Colonic mucosa (tissue), 4 donors: ENCODE measurements at regions not wholly inside any gene's neighbourhood (a gene's known extent, or its start where the extent isn't known, plus 50 kb on each side); places are given as distances from the start of the nearest gene placed in this dataset.
"Not testable (repeated sequence)": the region's sequence is repeated elsewhere in the genome, so short reads cannot be mapped to it uniquely, and the experiment has no call there.

ENCODE experiments used
- DNase-seq: peaks from one replicate; pipeline ENCODE4 v3.0.0-alpha.2; 2020
- H3K27ac ChIP-seq: fragments of 200-600 bp; one replicate; pipeline ENCODE4 v1.8.0; 2021
- H3K27me3 ChIP-seq: fragments of 200-600 bp; one replicate; pipeline ENCODE4 v1.8.0; 2021
- H3K36me3 ChIP-seq: fragments of 200-600 bp; one replicate; pipeline ENCODE4 v1.8.0; 2021
- H3K4me1 ChIP-seq: fragments of 200-600 bp; one replicate; pipeline ENCODE4 v1.8.0; 2021; ENCODE audit warnings: mild to moderate bottlenecking
- H3K4me3 ChIP-seq: fragments of 200-600 bp; one replicate; pipeline ENCODE4 v1.8.0; 2021
- H3K9ac ChIP-seq, 2 donors: one replicate each; pipeline ENCODE4 v1.7.0; 2013; ENCODE audit warnings: control low read depth in 2 of 2, low read depth in 2 of 2, low read length in 2 of 2
- H3K9me3 ChIP-seq: fragments of 200-600 bp; one replicate; pipeline ENCODE4 v1.8.0; 2021
- intact Hi-C: fragments of 100-400 bp; cut with DNase I; formaldehyde crosslinking; loops from one replicate; pipeline ENCODE4 v1.14.1; 2022
- TF ChIP-seq, protein P1 (sequence below): fragments of 200-600 bp; IDR thresholded peaks from one replicate; pipeline ENCODE4 v1.8.0; 2022; ENCODE audit warnings: antibody characterized with exemption, mild to moderate bottlenecking
- donor health status: healthy.
- donor health status: DM: no; HTN: no; CAD: no.
- donor health status: DM: no; HTN: no; CAD: no.

DNA sequence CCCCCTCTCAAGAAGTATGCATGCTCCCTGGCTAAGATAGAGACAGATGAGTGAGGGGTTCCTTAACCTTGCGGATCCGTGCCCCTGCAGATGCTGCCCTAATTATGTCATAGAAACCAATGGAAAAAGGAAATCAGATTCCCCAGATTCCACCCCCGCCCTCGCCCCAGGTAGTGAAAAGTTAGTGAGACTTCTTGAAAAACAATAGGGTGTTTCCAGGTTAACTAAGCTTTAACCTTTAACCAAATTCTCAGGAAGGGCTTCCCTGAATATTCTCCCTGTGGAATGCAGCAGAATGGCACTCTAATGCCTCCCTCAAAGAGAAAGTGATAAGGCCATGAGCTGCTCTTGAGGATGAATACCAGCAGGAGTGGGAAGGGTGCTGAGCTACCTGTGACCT, 116.0 kb upstream of the RANBP3L start:
- intact Hi-C loops = no loop called here
- TF ChIP-seq, protein P1, sequence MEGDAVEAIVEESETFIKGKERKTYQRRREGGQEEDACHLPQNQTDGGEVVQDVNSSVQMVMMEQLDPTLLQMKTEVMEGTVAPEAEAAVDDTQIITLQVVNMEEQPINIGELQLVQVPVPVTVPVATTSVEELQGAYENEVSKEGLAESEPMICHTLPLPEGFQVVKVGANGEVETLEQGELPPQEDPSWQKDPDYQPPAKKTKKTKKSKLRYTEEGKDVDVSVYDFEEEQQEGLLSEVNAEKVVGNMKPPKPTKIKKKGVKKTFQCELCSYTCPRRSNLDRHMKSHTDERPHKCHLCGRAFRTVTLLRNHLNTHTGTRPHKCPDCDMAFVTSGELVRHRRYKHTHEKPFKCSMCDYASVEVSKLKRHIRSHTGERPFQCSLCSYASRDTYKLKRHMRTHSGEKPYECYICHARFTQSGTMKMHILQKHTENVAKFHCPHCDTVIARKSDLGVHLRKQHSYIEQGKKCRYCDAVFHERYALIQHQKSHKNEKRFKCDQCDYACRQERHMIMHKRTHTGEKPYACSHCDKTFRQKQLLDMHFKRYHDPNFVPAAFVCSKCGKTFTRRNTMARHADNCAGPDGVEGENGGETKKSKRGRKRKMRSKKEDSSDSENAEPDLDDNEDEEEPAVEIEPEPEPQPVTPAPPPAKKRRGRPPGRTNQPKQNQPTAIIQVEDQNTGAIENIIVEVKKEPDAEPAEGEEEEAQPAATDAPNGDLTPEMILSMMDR = no peak
- no peaks in the 10 kb centered on the region for H3K27me3 ChIP-seq
- H3K9me3 ChIP-seq = no peaks in the 10 kb centered on the region
- no peaks in the 10 kb centered on the region for H3K36me3 ChIP-seq
- H3K27ac ChIP-seq = no peak overlapping the region
- no peaks in the 10 kb centered on the region for H3K4me1 ChIP-seq
- no peak overlapping the region for H3K9ac ChIP-seq
- no peak overlapping the region for H3K4me3 ChIP-seq
- no peak for DNase-seq

DNA sequence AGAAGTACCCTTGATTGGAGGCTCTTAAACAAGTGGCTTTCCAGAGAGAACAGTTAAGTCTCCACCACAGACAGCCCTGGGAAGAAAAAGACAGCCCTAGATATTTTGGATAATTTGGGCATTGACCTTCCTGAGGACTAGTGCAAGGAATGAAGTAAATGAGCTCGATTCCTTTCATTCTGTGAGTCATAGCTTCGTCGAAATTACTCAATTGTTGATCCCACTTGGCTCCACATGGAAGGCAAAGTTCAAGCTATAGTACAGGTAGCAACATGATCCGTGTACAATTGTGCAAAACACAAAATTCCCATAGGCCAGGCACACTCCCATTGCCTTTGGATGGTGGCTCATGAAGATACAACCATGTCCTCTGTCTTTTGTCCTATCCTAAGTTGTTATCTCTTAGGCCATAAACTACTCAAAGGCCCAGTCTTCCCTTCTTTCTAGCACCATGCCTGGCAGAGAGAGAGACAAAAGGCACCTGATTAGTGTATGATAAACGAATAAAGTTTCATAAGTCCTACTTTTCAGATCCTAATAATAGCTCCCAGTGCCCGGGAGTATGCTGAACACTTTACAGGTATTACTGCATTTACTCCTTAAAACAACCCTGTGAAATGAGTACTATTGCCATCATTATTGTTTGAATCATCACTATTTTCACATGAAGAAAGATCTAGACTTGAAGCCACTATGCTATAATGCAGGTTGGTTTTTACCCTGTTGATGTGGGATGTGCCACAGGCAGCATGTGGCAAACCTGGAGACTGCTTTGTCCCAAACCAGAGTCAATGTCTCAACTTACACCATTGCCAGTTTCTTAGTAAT, 116.7 kb upstream of the RANBP3L start:
- TF ChIP-seq, protein P1 = no peak
- H3K9ac ChIP-seq = no peak overlapping the region
- no peaks in the 10 kb centered on the region for H3K9me3 ChIP-seq
- H3K36me3 ChIP-seq = no peaks in the 10 kb centered on the region
- no peaks in the 10 kb centered on the region for H3K4me1 ChIP-seq
- H3K27me3 ChIP-seq = no peaks in the 10 kb centered on the region
- no peak for DNase-seq
- H3K27ac ChIP-seq = no peak overlapping the region
- intact Hi-C loops = no loop called here
- no peak overlapping the region for H3K4me3 ChIP-seq

DNA sequence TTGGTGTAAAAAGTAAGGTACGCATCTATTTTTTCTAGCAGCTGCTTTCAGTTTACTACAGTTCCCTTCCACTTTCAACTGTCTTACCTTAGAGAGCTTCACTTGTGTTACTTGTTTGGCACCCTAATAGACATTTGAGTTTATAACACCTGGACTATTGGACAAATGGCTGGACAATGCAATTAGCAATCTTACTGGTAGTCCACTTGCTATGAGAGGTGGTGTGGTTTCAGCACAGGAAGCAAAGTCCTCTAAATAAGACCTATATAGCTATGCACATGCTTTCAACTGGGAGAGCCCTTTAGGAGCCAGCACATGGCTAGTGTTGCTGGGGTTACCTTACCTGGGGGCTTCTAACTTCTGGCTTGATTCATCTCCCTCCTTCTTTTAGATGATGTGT, 119.6 kb upstream of the RANBP3L start:
- intact Hi-C loops = no loop called here
- Histone ChIP-seq H3K4me3 (no peak overlapping the region), H3K9ac (no peak overlapping the region), H3K27ac (no peak overlapping the region), H3K36me3 (no peaks in the 10 kb centered on the region), H3K27me3 (no peaks in the 10 kb centered on the region), H3K9me3 (no peaks in the 10 kb centered on the region), H3K4me1 (no peaks in the 10 kb centered on the region)
- no peak for DNase-seq
- TF ChIP-seq, protein P1 = no peak

DNA sequence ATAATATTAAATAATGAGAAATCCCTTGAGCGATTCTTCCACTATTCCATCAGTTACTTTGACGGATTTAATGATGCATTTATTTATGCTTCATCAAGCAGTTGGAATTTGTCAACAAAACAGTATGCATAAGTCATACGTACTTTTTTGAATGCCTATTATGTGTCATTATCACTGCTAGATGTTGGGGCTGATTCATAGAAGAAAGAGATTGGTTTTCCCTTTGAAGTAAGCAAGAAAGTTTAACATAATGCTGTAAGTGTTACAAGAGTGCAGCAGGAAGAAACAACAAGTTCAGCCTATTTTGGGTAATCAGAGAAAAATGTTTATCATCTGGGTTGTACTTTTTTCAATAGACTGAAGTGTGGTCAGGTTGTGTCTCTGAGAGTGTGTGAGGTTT, 121.2 kb upstream of the RANBP3L start:
- TF ChIP-seq, protein P1 = no peak
- Histone ChIP-seq H3K27me3 (no peaks in the 10 kb centered on the region), H3K27ac (no peak overlapping the region), H3K9ac (no peak overlapping the region), H3K4me3 (no peak overlapping the region), H3K9me3 (no peaks in the 10 kb centered on the region), H3K36me3 (no peaks in the 10 kb centered on the region), H3K4me1 (no peaks in the 10 kb centered on the region)
- intact Hi-C loops = no loop called here
- DNase-seq = no peak

DNA sequence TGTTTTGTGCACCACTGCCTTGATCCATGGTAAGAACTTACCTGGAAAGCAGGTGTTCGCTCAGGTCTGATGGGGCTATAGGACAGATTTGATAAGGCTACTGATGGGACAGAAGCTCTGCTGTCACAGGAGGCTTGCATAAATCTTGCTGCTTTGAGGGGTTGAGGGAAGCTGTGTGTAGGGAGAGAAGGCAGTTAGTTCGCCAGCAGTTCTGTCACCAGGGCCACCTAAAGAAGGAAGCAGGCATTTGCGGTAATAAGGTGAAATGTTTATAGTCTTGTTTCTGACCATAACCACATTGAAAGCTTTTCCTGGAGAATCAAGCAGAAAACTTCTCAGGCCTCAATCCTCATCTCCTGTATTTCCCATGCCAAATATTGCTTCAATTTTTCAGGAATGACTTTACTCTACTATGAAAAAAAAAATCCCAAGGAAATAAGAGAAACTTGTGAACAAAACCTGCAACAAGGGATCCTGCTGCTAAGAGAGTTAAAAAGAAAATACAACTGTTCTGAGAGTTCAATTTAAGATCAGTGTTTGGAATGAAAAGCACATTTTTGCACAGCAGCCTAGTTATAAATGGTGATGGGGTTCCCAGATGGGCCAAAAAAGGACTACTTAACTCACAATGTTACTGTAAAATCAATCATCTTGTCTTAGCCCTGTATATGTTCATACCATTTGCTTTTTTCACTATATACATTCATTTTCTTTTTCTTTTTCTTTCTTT, 122.0 kb upstream of the RANBP3L start:
- intact Hi-C loops = no loop called here

DNA sequence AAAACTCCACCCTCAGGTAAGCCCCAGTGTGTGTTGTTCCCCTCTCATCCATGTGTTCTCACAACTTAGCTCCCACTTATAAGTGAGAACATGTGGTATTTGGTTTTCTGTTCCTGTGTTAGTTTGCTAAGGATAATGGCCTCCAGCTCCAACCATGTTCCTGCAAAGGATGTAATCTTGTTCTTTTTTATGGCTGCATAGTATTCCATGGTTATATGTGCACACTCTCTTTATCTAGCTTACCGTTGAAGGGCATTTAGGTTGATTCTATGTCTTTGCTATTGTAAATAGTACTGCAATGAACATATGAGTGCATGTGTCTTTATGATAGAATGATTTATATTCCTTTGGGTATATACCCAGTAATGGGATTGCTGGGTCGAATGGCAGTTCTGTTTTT, 124.4 kb upstream of the RANBP3L start:
- H3K9ac ChIP-seq, H3K4me1 ChIP-seq, H3K9me3 ChIP-seq, H3K36me3 ChIP-seq, DNase-seq, H3K27ac ChIP-seq, intact Hi-C loops, H3K4me3 ChIP-seq, H3K27me3 ChIP-seq: not testable (repeated sequence)

More for the DNA sequence above, 122.0 kb upstream of the RANBP3L start:
- TF ChIP-seq, protein P1 = no peak
- Histone ChIP-seq H3K4me3 (no peak overlapping the region), H3K27ac (no peak overlapping the region), H3K4me1 (no peaks in the 10 kb centered on the region), H3K27me3 (no peaks in the 10 kb centered on the region), H3K36me3 (no peaks in the 10 kb centered on the region), H3K9me3 (no peaks in the 10 kb centered on the region), H3K9ac (no peak overlapping the region)
- DNase-seq = no peak
